ENCODE measurements at regions not wholly inside any gene's neighbourhood (a gene's known extent, or its start where the extent isn't known, plus 50 kb on each side); places are given as distances from the start of the nearest gene placed in this dataset.

DNA sequence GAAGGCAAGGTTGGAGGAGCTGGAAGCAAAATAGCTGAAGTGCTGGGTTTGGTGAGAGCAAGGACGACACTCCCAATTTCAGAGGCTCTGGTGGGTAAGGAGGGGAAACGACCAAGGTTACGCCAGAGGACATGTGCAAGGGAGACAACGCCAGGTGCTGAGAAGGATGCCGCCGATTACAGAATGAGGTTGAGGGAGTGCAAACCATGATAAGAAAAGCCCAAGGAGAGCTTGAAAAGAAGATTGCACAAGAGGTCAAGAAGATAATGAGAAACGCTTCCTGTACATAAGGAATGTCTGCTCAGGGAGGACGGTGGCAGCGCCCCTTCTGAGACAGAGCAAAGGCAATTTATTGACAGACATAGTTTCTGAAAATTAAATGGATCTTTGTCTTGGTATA lies 382.0 kb upstream of the PROX1 start:
- TF ChIP-seq CTCF (IDR thresholded peaks at IDR 0.05) (no peak), EZH2 (IDR thresholded peaks at IDR 0.05; ENCODE audit: borderline replicate concordance, insufficient read depth, low read depth, low read length, poor library complexity, severe bottlenecking) (no peak)

Measured in B cell (primary cell).